ENCODE measurements at regions not wholly inside any gene's neighbourhood (a gene's known extent, or its start where the extent isn't known, plus 50 kb on each side); places are given as distances from the start of the nearest gene placed in this dataset.

GRCh38 chr13:84802073-84802472, 919.8 kb upstream of the SLITRK1 start:
- no peak for TF ChIP-seq POLR2A (IDR thresholded peaks at IDR 0.05)
- no peak for TF ChIP-seq CTCF (IDR thresholded peaks at IDR 0.05)
- no peak for TF ChIP-seq POLR2AphosphoS5 (IDR thresholded peaks at IDR 0.05)
- TF ChIP-seq EP300 (IDR thresholded peaks at IDR 0.05) = no peak
